ENCODE measurements at regions not wholly inside any gene's neighbourhood (a gene's known extent, or its start where the extent isn't known, plus 50 kb on each side); places are given as distances from the start of the nearest gene placed in this dataset.
"Not testable (repeated sequence)": the region's sequence is repeated elsewhere in the genome, so short reads cannot be mapped to it uniquely, and the experiment has no call there.

- POLR2A ChIA-PET (ENCODE audit: low non-redundant PET), result no interaction called here
- intact Hi-C loops (cut with micrococcal nuclease; ENCODE audit: unreplicated experiment), result no loop called here
- Histone ChIP-seq H3K9me3 (ENCODE audit: low read depth, low read length, poor library complexity, severe bottlenecking) (no peaks in the 10 kb centered on the region), H3K36me3 (ENCODE audit: insufficient read depth, low read length, poor library complexity, severe bottlenecking) (no peaks in the 10 kb centered on the region), H3K27me3 (replicated peaks; ENCODE audit: insufficient read depth, low read depth, low read length, poor library complexity) (no peaks in the 10 kb centered on the region), H3K4me1 (ENCODE audit: insufficient read depth, low read length, poor library complexity, severe bottlenecking) (no peaks in the 10 kb centered on the region), H3K27ac (ENCODE audit: low read depth, low read length, poor library complexity, severe bottlenecking) (no peak overlapping the region), H3K4me3 (ENCODE audit: low read depth, low read length, poor library complexity, severe bottlenecking) (no peak overlapping the region)
- TF ChIP-seq CTCF (conservative IDR thresholded peaks at IDR 0.05; ENCODE audit: low read depth, low read length) (no peak), EZH2 (IDR thresholded peaks at IDR 0.05; ENCODE audit: borderline replicate concordance, low read depth, low read length, poor library complexity, severe bottlenecking) (no peak)
- BruUV-seq (replicated peaks), result no TSS peak
- DNase-seq (ENCODE audit: low spot score), result no peak
- CTCF ChIA-PET, result no interaction called here
Observed at GRCh38 chr15:44836094-44836493, 99.8 kb downstream of the TRIM69 start.

DNA sequence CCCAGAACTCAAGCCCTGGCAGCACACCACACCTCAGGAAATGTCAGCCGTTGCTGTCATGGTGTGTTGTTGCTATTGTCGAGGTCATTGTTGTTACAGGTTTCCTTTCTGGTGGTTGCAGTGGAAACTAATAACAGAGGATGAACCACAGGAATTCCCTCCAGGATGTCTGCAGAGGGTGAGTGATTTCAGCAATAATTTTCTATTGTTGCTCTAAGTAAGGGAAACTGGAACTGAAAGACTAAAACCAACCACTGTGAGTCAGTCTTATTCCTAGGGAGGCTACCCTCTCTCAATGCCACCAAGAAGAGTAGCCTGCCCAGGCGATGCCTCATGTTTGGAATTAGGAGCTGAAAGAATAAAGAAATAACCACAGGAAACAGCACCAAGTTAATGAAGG lies 102.6 kb downstream of the TRIM69 start:
- H3K36me3 ChIP-seq (ENCODE audit: insufficient read depth, low read length, poor library complexity, severe bottlenecking); intact Hi-C loops (cut with micrococcal nuclease; ENCODE audit: unreplicated experiment); CTCF ChIA-PET; POLR2A ChIA-PET (ENCODE audit: low non-redundant PET); H3K4me1 ChIP-seq (ENCODE audit: insufficient read depth, low read length, poor library complexity, severe bottlenecking); DNase-seq (ENCODE audit: low spot score); H3K27me3 ChIP-seq (replicated peaks; ENCODE audit: insufficient read depth, low read depth, low read length, poor library complexity); H3K9me3 ChIP-seq (ENCODE audit: low read depth, low read length, poor library complexity, severe bottlenecking); BruUV-seq (replicated peaks); H3K4me3 ChIP-seq (ENCODE audit: low read depth, low read length, poor library complexity, severe bottlenecking); H3K27ac ChIP-seq (ENCODE audit: low read depth, low read length, poor library complexity, severe bottlenecking): not testable (repeated sequence)

DNA sequence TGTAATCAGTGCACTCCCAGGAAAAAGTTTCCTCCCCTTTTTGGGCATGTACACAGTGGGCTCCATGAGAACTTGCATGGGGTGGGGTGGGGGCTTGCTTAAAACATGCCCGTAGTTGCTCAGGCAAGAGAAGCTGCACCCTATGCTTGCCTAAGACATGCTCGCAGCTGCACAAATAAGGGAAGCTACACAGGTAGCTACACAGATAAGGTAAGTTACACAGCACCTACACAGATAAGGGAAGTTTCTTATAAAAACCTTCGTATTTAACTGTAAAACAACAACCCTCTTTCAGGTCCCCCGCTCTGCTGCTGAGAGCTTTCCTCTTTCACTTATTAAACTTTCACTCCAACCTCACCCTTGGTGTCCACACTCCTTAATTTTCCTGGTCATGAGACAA lies 105.4 kb downstream of the TRIM69 start:
- H3K36me3 ChIP-seq (ENCODE audit: insufficient read depth, low read length, poor library complexity, severe bottlenecking); intact Hi-C loops (cut with micrococcal nuclease; ENCODE audit: unreplicated experiment); H3K4me3 ChIP-seq (ENCODE audit: low read depth, low read length, poor library complexity, severe bottlenecking); H3K27me3 ChIP-seq (replicated peaks; ENCODE audit: insufficient read depth, low read depth, low read length, poor library complexity); POLR2A ChIA-PET (ENCODE audit: low non-redundant PET); BruUV-seq (replicated peaks); H3K27ac ChIP-seq (ENCODE audit: low read depth, low read length, poor library complexity, severe bottlenecking); H3K9me3 ChIP-seq (ENCODE audit: low read depth, low read length, poor library complexity, severe bottlenecking); H3K4me1 ChIP-seq (ENCODE audit: insufficient read depth, low read length, poor library complexity, severe bottlenecking); DNase-seq (ENCODE audit: low spot score); CTCF ChIA-PET: not testable (repeated sequence)

GRCh38 chr15:44842883-44843282 lies 106.6 kb downstream of the TRIM69 start:
- H3K4me3 ChIP-seq (ENCODE audit: low read depth, low read length, poor library complexity, severe bottlenecking); intact Hi-C loops (cut with micrococcal nuclease; ENCODE audit: unreplicated experiment); H3K4me1 ChIP-seq (ENCODE audit: insufficient read depth, low read length, poor library complexity, severe bottlenecking); H3K27me3 ChIP-seq (replicated peaks; ENCODE audit: insufficient read depth, low read depth, low read length, poor library complexity); H3K27ac ChIP-seq (ENCODE audit: low read depth, low read length, poor library complexity, severe bottlenecking); H3K9me3 ChIP-seq (ENCODE audit: low read depth, low read length, poor library complexity, severe bottlenecking); POLR2A ChIA-PET (ENCODE audit: low non-redundant PET); H3K36me3 ChIP-seq (ENCODE audit: insufficient read depth, low read length, poor library complexity, severe bottlenecking); BruUV-seq (replicated peaks); DNase-seq (ENCODE audit: low spot score); CTCF ChIA-PET: not testable (repeated sequence)

GRCh38 chr15:44844936-44845335 lies 108.6 kb downstream of the TRIM69 start:
- POLR2A ChIA-PET (ENCODE audit: low non-redundant PET), result not testable (repeated sequence)

DNA sequence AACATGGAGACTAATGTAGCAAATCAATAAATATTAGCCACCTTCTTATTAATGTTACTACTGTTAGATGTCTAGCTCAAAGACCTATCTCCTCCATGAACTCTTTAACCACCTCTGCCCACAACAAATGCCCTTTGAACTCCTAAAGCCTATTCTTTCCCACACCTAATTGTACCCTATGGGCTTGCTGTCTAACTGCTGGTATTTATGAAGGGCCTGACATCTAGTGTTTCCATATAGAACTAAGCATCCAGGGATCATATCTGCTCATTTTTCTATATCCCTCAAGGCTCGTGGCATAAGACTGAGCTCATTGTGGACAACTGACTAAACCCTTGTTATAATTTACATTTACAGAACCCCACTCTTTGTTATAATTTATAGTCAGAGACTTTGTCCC lies 109.8 kb downstream of the TRIM69 start:
- POLR2A ChIA-PET (ENCODE audit: low non-redundant PET); DNase-seq (ENCODE audit: low spot score); H3K9me3 ChIP-seq (ENCODE audit: low read depth, low read length, poor library complexity, severe bottlenecking); intact Hi-C loops (cut with micrococcal nuclease; ENCODE audit: unreplicated experiment); CTCF ChIA-PET; H3K4me3 ChIP-seq (ENCODE audit: low read depth, low read length, poor library complexity, severe bottlenecking); H3K36me3 ChIP-seq (ENCODE audit: insufficient read depth, low read length, poor library complexity, severe bottlenecking); BruUV-seq (replicated peaks); H3K27ac ChIP-seq (ENCODE audit: low read depth, low read length, poor library complexity, severe bottlenecking); H3K4me1 ChIP-seq (ENCODE audit: insufficient read depth, low read length, poor library complexity, severe bottlenecking); H3K27me3 ChIP-seq (replicated peaks; ENCODE audit: insufficient read depth, low read depth, low read length, poor library complexity): not testable (repeated sequence)

More at GRCh38 chr15:44844936-44845335, 108.6 kb downstream of the TRIM69 start:
- DNase-seq (ENCODE audit: low spot score); H3K9me3 ChIP-seq (ENCODE audit: low read depth, low read length, poor library complexity, severe bottlenecking); H3K4me3 ChIP-seq (ENCODE audit: low read depth, low read length, poor library complexity, severe bottlenecking); intact Hi-C loops (cut with micrococcal nuclease; ENCODE audit: unreplicated experiment); CTCF ChIA-PET; H3K36me3 ChIP-seq (ENCODE audit: insufficient read depth, low read length, poor library complexity, severe bottlenecking); BruUV-seq (replicated peaks); H3K27me3 ChIP-seq (replicated peaks; ENCODE audit: insufficient read depth, low read depth, low read length, poor library complexity); H3K27ac ChIP-seq (ENCODE audit: low read depth, low read length, poor library complexity, severe bottlenecking); H3K4me1 ChIP-seq (ENCODE audit: insufficient read depth, low read length, poor library complexity, severe bottlenecking): not testable (repeated sequence)

GRCh38 chr15:44847555-44847954 lies 108.9 kb upstream of the TERB2 start:
- intact Hi-C loops (cut with micrococcal nuclease; ENCODE audit: unreplicated experiment); H3K36me3 ChIP-seq (ENCODE audit: insufficient read depth, low read length, poor library complexity, severe bottlenecking); DNase-seq (ENCODE audit: low spot score); POLR2A ChIA-PET (ENCODE audit: low non-redundant PET); H3K27me3 ChIP-seq (replicated peaks; ENCODE audit: insufficient read depth, low read depth, low read length, poor library complexity); BruUV-seq (replicated peaks); H3K9me3 ChIP-seq (ENCODE audit: low read depth, low read length, poor library complexity, severe bottlenecking); H3K27ac ChIP-seq (ENCODE audit: low read depth, low read length, poor library complexity, severe bottlenecking); H3K4me1 ChIP-seq (ENCODE audit: insufficient read depth, low read length, poor library complexity, severe bottlenecking); CTCF ChIA-PET; H3K4me3 ChIP-seq (ENCODE audit: low read depth, low read length, poor library complexity, severe bottlenecking): not testable (repeated sequence)
